Body of pancreas (tissue), 4 donors: ENCODE measurements at regions not wholly inside any gene's neighbourhood (a gene's known extent, or its start where the extent isn't known, plus 50 kb on each side); places are given as distances from the start of the nearest gene placed in this dataset.

ENCODE experiments used
- POLR2A ChIP-seq, 3 donors: fragments of 450-650 bp; IDR thresholded peaks; one replicate each; pipeline ENCODE4 v1.6.1; 2016; ENCODE audit warnings: antibody characterized with exemption in 3 of 3, mild to moderate bottlenecking in 2 of 3
- TF ChIP-seq, protein P1 (sequence below), 7 experiments: fragments of 450-650 bp in 4 of 7; fragments of 200-600 bp in 3 of 7; sonication (generic) in 3 of 7; IDR thresholded peaks; one replicate each; pipeline ENCODE4 v1.5.1; 2016 to 2019; ENCODE audit warnings: antibody characterized with exemption in 7 of 7

DNA sequence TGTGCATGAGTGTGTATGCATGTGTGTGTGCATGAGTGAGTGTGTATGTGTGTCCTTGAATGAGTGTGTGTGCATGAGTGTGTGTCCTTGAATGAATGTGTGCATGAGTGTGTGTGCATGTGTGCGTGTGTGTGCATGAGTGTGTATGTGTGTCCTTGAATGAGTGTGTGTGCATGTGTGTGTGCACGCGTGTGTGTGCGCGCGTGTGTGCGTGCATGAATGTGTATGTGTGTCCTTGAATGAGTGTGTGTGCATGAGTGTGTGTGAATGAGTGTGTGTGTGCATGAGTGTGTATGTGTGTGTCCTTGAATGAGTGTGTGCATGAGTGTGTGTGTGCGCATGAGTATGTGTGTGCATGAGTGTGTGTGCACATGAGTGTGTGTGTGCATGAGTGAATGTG lies 271.9 kb downstream of the RNF144A start:
- TF ChIP-seq, protein P1, sequence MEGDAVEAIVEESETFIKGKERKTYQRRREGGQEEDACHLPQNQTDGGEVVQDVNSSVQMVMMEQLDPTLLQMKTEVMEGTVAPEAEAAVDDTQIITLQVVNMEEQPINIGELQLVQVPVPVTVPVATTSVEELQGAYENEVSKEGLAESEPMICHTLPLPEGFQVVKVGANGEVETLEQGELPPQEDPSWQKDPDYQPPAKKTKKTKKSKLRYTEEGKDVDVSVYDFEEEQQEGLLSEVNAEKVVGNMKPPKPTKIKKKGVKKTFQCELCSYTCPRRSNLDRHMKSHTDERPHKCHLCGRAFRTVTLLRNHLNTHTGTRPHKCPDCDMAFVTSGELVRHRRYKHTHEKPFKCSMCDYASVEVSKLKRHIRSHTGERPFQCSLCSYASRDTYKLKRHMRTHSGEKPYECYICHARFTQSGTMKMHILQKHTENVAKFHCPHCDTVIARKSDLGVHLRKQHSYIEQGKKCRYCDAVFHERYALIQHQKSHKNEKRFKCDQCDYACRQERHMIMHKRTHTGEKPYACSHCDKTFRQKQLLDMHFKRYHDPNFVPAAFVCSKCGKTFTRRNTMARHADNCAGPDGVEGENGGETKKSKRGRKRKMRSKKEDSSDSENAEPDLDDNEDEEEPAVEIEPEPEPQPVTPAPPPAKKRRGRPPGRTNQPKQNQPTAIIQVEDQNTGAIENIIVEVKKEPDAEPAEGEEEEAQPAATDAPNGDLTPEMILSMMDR (IDR thresholded peaks at IDR 0.05): no peak
- TF ChIP-seq POLR2A (IDR thresholded peaks at IDR 0.05): no peak
